ENCODE measurements at regions not wholly inside any gene's neighbourhood (a gene's known extent, or its start where the extent isn't known, plus 50 kb on each side); places are given as distances from the start of the nearest gene placed in this dataset.

DNA sequence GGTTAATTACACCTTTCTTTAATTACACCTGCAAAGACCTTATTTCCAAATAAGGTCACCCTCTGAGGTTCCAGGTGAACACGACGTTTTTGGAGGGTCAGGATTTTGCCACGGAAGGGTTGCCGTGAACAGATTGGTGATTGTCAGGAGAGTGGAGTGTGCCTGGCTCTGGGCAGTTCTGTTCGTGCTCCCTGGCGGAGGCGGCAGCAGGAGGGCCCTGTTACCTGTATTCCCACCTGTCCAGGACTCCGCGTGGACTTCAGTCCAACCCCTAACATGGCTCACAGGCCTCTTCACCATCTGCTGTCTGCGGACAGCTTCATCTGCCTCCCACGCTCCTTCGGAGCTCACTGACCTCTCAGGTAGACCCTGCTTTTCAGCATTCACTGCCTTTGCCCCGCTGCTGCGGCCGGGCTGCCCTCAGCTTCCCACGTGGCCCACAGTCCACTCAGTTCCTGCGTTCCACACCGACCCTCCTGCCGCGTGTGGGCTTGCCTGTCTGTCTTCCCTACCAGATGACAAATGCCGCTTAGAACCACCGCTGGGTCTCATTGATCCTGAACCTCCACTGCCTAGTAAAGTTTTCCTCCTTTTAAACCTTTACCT is 187.5 kb upstream of the DIO3 start:
- DNase-seq (ENCODE audit: low read depth), result no peak
- in situ Hi-C loops (cut with HindIII; ENCODE audit: low pct_unique_long_range_greater_than_20kb, low sequenced_read_pairs), result no loop called here

DNA sequence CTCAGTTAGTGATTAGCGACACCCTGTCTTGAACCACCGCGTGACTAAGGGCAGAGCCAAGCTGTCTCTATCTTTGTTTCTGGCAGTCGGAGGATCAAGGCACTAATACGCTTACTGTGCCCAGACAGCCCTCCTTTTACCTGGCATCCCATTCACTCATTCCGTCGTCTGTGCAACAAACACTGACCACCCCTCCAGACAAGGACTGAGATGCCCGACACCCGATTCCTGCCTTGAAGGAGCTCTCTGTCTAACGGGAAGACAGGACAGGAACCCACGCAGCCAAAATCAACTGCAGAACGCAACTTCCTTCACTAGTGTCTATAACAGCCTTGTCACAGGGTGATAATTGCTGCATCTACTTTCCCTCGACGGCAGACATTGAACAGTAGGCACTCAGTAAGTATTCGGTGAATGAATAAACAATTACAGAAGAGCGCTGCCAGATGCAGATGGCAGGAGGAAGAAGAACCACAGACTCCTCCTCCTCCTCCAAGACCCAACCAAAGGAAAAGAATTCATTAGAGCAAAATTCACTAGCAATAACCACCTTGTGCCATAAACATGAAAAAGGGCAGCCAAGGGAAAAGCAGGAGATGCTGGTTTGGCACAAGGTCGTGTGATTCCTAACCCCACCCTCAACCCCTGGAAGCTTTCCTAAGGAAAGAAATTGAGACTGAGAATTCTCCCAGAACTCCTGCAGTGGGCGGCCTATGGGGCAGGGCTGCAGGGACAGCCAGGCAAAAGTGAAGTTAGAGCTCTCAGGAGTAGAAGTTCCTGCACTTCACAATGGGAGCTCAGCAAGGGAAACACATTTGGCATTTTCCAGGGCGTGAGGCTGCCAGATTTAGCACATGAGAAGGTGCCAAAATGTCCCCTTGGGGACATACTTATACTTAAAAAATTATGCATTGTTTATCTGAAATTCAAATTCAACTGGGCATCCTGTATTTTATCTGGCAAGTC is 186.6 kb upstream of the DIO3 start:
- in situ Hi-C loops (cut with HindIII; ENCODE audit: low pct_unique_long_range_greater_than_20kb, low sequenced_read_pairs), result no loop called here
- DNase-seq (ENCODE audit: low read depth), result no peak

DNA sequence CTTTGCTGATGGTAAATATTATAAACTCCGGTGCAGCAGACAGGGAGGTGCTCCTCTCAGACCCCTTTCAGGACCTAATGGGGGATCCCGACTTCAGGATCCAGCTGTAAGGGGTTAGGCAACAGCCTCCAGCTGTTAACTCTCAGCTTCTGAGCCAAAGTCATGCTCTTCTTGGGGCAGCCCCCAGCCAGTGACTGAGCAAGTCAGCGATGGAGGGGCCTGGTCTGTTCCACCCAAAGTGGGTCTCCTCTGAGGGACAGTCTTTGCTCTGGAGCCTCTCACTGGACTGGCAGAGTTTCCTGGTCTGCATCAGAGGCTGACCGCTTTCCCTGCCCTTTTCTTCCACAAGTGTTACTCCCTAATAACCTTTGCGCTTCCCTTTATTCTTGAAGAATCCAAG is 184.2 kb upstream of the DIO3 start:
- no peak for DNase-seq (ENCODE audit: low read depth)
- in situ Hi-C loops (cut with HindIII; ENCODE audit: low pct_unique_long_range_greater_than_20kb, low sequenced_read_pairs), result no loop called here

DNA sequence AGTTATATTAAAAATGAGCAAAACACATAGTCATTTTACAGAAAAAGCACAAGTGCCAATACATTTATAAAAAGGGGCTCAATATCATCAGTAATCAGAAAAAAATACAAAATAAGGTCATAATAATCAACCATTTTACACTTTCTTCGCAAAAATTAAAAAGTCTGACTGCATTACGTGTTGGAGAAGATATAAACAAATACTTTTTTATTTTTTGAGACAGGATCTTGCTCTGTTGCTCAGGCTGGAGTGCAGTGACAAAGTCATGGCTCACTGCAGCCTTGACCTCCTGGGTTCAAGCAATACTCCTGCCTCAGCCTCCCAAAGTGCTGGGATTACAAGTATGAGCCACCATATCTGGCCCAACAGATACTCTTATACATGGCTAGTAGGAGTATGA is 181.5 kb upstream of the DIO3 start:
- in situ Hi-C loops (cut with HindIII; ENCODE audit: low pct_unique_long_range_greater_than_20kb, low sequenced_read_pairs), result no loop called here
- no peak for DNase-seq (ENCODE audit: low read depth)

DNA sequence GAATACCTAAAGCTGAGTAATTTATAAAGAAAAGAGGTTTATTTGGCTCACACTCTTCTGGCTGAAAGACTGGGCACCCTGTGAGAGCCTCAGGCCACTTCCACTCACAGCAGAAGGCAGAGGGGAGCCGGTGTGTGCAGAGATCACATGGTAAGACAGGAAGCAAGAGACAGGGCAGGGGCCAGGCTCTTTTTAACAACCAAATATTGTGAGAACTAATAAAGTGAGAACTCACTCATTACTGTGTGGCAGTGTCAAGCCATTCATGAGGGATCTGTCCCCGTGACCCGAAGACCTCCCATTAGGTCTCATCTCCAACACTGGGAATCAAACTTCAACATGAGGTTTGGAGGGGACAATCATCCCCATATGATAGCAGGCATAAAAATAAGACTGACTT is 180.8 kb upstream of the DIO3 start:
- in situ Hi-C loops (cut with HindIII; ENCODE audit: low pct_unique_long_range_greater_than_20kb, low sequenced_read_pairs), result no loop called here
- no peak for DNase-seq (ENCODE audit: low read depth)

DNA sequence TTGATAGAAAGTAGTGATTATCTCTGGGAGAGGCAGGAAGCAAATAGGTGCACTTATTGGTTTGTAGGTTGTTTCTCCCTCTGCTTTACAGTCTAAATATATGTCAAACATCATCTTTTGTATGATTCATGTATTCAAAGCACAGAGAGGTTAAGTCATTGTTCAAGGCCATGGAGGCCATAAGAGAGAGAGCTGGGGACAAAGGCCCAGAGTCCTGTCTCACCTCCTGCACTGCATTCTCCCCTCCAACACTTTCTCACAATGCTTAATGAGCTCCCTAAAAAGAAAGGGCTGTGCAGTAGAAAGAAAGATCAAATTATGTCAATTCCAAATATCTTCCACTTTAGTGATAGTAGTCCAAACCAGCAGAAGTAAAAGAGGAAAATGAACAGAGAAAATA is 180.4 kb upstream of the DIO3 start:
- in situ Hi-C loops (cut with HindIII; ENCODE audit: low pct_unique_long_range_greater_than_20kb, low sequenced_read_pairs), result no loop called here
- no peak for DNase-seq (ENCODE audit: low read depth)

DNA sequence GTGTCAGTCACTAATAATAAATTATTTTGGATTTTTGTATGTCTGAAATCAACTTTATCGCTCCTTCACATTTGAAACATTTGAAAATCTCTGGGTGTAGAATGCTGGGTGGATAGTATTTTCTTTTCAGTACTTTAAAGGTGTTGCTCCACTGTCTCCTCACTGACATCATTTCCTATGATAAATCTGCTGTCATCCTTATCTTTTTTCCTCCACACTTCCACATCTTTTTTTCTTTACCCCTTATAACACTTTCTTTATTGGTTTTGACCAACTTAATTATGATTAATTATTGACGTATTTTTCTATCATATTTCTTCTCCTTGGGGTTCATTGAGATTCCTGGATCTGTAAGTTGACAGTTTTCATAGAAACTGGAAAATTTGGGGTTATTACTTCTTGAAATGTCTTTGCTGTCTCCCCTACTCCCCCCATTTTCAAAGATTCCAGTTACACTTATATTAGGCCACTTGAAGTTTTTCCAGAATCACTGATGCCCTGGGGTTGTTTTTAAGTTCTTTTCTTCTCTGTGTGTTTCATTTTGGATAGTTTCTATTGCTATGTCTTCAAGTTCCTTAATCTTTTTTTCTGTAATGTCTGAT is 177.5 kb upstream of the DIO3 start:
- in situ Hi-C loops (cut with HindIII; ENCODE audit: low pct_unique_long_range_greater_than_20kb, low sequenced_read_pairs), result no loop called here
- no peak for DNase-seq (ENCODE audit: low read depth)

DNA sequence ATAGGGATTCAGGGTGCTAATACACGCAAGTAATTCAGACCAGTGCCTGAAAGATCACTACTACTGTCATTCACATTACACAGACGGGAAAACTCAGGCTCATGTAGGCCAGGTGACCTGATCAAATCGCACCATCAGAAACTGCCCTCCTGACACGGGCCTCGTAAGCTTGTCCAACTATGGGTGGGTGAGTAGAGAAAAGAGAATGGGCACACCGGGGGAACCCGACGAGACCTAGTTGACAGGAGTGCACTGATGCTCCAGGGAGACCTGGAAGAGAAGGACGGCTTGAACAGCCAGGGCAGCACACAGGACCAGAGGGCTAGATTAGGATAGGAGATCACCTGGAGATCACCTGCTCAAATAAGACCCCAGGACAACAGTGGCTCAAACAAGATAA is 166.9 kb upstream of the DIO3 start:
- DNase-seq (ENCODE audit: low read depth), result no peak
- in situ Hi-C loops (cut with HindIII; ENCODE audit: low pct_unique_long_range_greater_than_20kb, low sequenced_read_pairs), result no loop called here

DNA sequence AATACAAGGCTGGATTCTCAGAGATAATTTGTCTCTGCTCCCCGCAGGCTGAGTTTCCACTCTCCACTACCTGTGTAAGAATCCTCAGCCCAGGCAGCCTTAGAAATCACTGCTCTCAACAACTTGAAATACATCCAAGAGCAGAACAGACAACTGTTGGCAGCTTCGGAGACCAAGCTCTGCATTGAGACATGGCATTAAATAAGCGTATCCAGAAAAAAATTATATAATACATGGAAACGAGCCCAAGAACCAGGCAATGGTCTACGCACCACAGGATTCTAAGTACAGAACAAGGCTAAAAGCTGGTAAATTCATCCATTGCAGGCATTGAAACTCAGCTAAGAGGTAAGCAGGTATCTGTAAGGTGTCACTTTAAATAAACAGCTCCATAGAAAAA is 165.5 kb upstream of the DIO3 start:
- in situ Hi-C loops (cut with HindIII; ENCODE audit: low pct_unique_long_range_greater_than_20kb, low sequenced_read_pairs), result no loop called here
- no peak for DNase-seq (ENCODE audit: low read depth)

DNA sequence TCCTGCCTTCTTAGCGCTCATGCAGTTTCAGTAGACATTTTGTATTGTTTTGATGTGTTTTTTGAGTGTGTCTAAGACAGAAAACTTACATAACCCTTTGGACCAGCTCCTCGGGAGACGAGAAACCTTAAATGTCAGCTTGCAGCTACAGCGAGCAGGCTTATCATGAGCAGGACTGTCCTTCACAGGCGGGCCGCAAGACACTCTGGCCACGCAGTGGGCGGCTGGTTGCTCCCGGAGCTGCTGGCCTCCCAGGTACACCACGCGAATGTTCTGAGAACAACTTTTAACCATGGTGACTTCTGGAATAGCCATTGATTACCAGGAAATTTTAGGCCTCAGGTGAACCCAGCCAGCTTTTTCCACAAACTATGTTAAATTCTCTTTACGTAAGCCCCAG is 164.1 kb upstream of the DIO3 start:
- in situ Hi-C loops (cut with HindIII; ENCODE audit: low pct_unique_long_range_greater_than_20kb, low sequenced_read_pairs), result no loop called here
- DNase-seq (ENCODE audit: low read depth), result no peak

DNA sequence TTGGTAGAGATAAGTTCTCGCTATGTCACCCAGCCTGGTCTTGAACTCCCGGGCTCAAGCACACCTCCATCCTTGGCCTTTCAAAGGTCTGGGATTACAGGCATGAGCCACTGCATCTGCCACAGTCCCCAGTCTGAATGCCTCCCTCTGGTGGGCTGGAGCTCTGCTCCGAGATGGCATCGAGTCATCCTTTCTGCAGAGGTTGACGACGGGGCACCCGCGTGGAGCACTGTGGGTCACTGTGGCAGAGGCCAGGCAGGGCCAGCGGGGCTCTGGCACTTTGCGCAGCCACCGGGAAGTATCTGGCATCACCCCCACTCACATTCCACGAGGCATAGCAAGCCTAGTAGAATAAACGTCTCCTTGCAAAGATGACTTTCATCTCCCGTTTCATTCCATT is 163.3 kb upstream of the DIO3 start:
- no peak for DNase-seq (ENCODE audit: low read depth)
- in situ Hi-C loops (cut with HindIII; ENCODE audit: low pct_unique_long_range_greater_than_20kb, low sequenced_read_pairs), result no loop called here

DNA sequence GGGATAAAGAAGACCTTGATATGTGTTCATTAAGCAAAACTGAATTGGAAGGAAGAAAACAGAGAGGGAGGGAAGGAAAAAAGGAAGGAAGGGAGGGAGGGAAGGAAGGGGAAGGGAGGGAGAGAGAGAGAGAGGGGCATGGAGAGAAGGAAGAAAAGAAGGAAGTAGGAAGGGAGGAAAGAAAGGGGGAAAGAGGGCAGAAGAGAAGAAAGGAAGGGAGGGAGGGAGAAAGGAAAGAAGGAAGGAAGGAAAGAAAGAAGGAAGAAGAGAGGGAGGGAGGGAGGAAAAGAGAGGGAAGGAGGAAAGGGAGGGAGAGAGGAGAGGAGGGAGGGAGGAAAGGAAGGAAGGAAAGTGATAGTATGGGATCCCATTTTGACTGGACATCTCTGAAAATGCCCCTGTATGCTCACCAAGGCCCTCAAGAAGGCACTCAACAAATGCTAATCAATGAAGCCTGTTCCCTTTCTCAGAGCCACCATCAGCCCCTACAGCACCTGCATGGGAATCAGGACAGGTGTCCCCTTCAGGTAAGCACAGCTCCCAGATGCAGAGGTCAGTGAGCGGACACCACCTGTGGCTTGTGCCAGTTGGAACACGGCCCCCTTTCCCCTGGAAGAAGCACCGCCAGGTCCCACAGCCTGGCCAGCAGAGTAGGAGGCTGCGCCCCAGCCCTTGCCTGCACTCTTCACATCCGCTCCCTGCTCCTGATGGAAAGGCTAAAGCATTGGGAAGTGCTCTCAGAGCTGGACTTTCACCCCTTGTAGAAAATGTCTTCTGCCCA is 161.4 kb upstream of the DIO3 start:
- in situ Hi-C loops (cut with HindIII; ENCODE audit: low pct_unique_long_range_greater_than_20kb, low sequenced_read_pairs), result no loop called here
- no peak for DNase-seq (ENCODE audit: low read depth)

DNA sequence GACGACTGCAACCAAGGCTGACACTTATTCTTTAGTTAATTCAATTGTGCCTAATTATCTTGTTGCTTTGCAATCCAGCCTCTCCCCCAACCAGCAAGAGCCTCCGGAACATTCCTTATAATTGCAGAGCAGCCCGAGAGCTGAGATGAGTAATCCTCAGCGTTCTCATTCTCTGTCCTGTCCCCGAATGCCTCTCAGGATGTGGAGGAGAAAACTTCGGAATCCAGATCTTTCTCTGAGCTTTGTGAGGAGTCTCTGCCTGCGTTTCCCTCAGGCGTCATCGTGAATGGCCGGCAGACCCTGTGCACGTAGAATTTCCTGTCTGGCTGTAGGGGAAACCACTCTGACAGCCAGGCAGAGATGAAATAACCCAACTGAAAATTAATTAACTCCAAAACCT is 160.5 kb upstream of the DIO3 start:
- in situ Hi-C loops (cut with HindIII; ENCODE audit: low pct_unique_long_range_greater_than_20kb, low sequenced_read_pairs), result no loop called here
- DNase-seq (ENCODE audit: low read depth), result no peak

DNA sequence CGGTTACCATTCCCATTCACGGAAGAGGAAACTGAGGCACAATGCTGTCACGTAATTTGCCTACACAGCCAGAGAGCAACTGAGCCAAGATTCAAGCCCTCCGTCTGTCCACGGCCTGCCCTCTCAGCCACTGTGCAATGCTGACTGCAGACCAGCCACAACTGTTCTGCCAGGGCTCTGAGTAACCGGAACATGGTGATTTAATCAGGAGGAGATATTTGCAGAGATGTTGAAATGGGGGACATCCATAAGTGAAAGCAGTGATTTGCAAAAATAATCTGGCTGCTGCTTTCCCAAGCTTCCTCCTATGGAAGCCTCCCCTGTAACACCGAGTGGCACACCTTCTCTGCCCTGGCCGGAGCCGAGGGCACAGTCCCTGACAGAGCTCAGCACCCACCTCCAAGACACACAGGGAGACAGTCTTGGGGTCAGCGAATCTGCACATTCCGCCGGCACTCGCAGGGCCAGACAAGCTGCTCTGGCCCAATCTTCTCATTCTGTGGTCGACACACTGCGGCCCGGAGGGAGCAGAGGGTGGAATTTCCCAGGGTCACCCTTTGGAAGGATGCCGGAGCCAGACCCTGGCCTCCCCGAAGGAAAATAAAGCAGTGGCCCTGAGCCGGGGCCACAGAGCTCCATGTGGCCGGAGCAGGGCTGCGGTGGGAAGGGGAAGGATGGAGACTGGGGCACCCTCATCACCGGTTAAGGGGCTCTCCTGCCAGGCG is 158.2 kb upstream of the DIO3 start:
- DNase-seq (ENCODE audit: low read depth), result no peak
- in situ Hi-C loops (cut with HindIII; ENCODE audit: low pct_unique_long_range_greater_than_20kb, low sequenced_read_pairs), result no loop called here

DNA sequence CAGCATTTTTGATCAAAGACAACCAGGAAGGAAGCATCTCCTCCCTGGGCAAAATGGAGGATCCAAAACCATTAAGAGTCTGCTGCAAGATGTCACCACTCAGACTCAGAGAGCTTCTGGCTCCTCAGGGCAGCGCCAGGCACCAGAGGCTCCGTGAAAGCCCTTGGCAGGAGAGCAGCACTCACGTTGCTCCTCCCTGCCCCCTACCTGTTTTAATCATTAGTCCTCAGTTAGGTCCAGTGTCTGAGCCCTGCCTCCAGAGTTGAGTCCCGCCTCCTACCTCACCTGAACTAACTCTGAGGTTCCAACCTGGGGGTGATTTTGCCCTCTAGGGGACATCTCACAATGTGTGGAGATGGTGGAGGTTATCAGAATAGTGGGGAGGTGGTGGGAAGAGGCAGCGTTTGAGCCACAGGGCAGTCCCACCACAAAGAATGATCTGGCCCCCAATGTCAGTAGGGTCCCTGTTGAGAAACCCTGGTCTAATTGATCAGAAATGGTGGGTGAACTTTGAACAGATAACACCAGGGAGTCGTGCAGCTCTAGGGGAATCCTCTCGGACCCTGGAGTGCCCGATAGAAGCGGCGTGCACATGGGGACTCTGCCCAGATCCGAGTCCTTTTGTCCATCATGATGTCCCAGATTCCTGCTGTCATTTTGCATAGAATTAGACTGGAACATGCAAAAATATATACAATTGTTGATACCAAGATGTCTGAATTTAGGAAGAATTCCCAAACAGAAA is 156.7 kb upstream of the DIO3 start:
- in situ Hi-C loops (cut with HindIII; ENCODE audit: low pct_unique_long_range_greater_than_20kb, low sequenced_read_pairs), result no loop called here
- DNase-seq (ENCODE audit: low read depth), result no peak

DNA sequence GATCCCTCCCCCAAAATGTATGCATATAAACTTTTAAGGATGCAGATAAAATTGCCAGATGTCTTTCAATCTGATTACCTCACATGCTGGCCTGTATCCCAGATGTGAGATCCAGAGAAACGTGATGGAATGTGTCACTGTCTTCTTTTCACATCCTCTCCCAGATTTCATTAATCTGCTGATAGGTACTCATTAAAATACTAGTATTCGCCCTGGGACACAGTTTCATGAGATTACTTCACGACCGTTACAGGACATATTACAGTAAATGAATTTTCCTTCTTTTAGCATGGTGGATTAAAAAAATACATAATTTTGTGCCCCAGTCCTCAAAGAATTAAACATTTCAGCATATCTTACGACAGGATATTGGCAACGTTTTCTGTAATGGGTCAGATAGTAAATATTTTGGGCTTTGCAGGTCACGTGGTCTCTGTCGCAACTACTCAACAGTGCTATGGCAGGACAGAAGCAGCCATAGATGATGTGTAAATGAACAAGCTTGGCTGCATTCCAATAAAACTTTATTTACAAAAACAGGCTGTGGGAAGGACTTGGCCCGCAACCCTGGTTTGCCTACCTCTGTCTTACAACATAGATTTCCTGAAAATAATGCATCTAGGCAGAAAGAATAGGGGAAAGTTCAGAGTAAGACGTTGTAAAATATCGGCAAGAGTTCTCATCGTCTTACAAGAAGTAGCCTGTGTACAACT is 156.0 kb upstream of the DIO3 start:
- no peak for DNase-seq (ENCODE audit: low read depth)
- in situ Hi-C loops (cut with HindIII; ENCODE audit: low pct_unique_long_range_greater_than_20kb, low sequenced_read_pairs), result no loop called here

DNA sequence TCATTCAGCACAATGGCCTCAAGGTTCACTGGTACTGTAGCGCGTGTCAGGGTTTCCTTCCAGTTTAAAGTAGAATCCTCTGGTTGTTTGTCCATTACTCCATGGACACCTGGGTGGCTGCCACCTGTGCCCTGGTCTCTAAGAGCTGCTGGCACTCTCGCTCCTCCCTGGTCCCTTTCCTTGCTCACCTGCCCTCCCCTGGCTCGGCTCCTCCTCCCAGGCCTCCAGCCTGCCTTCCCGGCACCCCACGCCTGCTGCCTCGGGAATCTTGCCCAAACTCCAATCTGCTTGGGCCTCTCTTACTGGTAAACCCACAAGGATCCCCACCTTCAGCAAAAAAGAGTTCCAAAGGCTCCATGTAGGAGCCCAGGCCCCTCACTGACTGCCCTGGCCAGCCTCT is 154.4 kb upstream of the DIO3 start:
- in situ Hi-C loops (cut with HindIII; ENCODE audit: low pct_unique_long_range_greater_than_20kb, low sequenced_read_pairs), result no loop called here
- DNase-seq (ENCODE audit: low read depth), result no peak

All from Caki2 (cell line).